ENCODE measurements at regions not wholly inside any gene's neighbourhood (a gene's known extent, or its start where the extent isn't known, plus 50 kb on each side); places are given as distances from the start of the nearest gene placed in this dataset.
A peak's percentile ranks its signal among the peaks of the same experiment; 100 is the strongest.
"Not testable (repeated sequence)": the region's sequence is repeated elsewhere in the genome, so short reads cannot be mapped to it uniquely, and the experiment has no call there.

DNA sequence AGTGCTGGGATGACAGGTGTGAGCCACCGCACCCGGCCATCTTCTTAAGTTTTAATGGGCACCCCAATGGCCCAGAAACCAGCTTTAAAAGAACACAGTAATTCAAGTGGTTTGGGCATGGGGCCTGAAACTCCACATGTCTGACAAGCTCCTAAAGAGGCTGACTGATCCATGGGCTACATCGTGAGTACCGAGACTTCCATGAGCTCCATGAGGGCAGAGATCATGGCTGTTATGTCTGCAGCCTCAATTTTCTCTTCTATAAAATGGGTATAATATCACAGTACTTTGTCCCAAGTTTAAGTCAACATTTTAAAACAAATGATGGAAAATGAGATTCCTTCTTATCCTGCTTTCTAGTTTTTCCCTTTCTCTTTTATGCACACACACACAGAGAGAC, 397.6 kb upstream of the MAF start:
- no peak for DNase-seq

DNA sequence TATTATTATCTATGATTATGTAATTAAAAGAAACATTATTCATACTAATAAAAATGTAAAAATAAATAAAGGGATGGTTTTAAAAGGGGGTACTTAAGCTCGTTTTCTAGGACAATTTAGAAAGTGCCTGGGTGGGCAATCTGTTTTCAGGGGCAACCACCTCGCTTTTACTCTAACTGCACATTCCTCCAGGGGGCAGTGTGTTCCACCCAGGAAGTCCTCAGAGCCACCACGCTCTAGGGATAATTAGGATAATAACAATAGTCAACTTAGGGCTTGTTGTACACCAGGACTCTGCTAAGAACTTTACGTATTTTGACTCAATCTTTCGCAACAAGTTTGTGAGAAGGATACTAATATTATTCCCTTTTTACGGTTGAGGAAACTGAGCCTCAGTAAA, 396.7 kb upstream of the MAF start:
- DNase-seq: no peak

DNA sequence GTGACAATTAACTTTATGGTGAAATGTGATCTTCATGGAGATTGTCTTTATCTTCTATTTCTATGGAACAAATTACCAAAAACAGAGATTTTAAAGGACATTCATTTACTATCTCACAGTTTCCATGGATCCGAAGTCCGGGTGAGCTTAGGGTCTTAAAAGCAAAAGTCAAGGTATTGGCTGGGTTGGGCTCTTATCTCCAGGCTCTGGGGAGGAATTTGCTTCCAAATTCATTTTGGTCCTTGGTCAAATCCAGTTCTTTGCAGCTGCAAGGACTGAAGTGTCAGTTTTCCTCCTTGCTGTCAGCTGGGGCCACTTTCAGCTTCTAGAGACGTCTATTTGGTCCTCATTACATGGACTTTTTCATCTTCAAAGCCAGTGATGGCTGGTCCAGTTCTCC, 395.8 kb upstream of the MAF start:
- DNase-seq: no peak

DNA sequence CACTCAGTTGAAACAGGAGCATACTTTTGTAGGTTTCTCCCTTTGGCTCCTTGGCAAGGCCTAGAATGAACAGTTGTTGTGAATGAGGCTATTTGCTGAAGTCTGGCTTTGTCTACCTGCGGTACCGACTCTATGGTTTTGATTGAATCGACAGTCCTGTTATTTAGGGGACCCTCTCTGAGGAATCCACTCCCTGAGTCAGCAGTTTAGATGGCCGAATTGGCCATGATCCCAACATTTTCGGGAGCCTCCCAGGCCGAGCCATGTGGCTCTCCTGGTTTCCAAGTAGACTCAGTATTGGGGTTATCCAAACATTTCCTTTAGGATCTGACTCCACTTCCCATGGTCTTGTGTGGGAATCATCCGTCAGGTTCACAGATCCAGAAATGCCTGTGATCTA, 394.8 kb upstream of the MAF start:
- DNase-seq: no peak

DNA sequence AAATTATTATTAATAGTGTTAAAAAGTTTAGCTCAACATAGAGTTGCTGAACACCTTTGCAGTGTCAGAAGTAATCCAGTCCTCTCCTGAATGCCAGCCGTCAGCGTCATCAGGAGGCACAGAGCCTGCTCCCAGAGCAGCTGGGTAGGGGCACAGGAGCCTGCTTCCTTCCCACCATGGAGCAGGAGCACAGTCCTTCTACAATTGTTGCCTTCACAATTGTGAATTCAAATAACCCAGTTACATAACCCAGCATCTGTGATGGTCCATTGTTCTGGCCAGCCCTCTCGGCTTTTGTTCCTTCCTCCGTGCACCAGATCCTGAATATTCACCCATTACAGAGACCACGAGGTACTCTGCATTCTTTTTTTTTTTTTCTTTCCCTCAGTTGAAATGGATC, 393.9 kb upstream of the MAF start:
- no peak for DNase-seq

DNA sequence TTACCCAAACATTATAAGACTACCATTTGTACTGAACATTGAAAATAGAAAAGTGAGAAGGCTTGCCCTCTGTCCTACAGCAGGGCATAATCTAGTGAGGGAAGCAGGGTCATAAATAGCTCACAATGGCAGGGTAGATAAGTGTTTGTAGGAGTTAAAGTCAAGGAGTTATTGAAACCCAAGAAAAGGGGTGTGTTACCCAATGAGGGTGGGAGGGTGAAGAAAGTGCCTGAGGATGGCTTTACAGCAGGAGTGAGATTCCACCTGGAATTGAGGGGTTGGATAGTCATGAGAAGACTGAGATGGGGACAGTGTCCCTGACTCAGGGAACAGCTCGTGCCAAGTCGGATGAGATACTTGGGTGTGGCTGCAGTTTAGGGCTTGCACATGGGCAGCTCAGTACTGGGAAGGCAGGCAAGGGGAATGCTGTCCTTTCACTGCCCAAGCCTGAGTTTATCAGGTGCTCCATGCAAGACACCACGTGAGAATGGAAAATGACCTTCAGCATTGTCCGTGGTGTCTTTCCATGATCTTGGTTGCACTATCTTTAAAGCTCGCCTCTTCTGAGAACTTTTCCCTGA, 393.2 kb upstream of the MAF start:
- DNase-seq: no peak

DNA sequence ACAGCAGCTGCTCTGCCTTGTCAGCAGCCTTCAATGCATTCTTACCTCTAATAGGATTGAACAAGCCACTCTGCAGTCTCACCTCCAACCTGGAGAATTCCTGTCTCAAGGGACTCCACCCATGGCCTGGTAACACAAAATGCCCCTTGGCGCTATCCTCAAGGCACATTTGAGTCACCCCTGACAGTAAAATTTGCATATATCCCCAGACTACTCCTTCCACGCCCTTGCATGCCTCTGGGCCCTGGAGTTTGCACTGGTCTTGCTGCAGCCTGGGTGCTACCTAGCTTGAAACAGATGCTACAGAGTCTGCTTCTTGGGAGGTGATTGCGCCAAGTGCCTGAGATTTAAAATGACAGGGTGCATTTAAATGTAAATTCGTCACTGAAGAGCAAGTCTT, 391.4 kb upstream of the MAF start:
- no peak for DNase-seq

DNA sequence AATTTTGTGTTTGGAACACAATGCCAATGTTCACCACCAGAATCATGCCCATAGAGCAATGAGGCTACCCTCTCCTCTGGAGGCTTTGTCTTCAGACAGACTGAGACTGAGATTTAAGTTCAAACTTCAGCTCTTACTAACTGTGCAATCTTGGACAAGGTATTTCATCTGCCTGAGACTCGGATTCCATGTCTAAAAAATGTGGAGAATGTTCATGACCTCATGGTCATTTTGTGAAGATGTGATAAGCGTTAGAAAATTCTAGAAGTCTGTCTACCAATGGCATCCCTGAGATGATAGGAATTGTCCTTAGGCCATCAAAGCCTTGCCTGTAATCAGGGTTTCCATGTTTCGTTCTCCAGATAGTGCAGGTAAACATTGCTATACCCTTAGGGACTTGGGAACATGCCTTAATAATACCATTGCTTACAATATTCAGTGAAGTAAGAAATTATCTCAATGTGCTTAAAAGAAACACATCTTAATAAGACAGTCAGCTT, 388.2 kb upstream of the MAF start:
- no peak for DNase-seq

DNA sequence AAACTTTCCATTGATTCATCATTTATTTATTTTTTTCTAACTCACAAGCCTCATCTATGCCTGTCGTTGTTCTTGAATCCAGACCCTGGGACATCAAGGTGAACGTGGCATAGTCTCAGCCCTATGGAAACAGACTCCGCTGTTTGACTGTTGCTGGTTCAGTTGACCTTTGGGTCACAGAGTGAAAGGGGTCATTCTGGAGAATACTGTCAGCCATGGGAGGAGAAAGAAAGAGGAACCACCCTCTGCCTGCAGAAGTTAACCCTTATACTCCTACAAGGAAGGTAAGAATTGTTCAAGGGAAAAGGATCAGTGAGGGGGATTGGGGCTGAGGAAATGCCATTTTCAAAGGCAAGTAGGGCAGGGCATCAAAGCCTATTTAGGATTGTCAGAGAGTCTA, 387.6 kb upstream of the MAF start:
- DNase-seq: no peak

DNA sequence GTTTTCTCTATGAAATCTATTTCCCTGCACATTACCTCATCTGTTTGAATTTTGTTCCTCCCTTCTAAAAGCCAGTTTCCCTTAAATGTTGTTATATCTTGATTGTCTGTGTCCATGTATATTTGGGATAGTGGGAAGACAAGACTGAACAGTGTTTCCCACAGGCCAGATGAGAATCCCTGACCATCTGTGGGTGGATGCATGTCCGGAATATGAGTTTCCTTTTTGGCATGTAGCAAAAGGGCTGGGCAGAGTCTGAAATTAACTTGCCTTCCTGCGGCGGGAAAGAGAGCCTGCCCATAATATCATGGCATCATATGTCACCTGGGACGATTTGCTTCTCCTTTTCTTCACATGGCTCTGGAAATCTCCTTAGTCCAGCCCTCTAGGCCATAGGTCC, 385.8 kb upstream of the MAF start:
- DNase-seq: no peak

DNA sequence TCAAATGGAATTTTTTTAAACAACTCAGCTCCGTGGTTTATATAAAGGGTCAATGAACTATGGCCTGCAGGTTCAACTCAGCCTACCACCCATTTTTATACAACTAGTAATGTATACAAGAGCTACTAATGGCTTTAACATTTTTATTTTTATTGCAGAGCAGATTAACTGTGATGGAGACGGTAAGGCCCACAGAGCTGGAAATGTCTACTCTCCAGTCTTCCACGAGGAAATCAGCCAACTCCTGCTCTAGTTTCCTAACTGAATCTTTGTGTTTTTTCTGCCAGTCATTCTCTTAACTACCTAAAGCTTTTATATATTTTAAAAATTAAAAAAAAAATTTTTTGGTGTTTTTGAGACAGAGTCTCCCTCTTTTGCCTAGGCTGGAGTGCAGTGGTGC, 385.1 kb upstream of the MAF start:
- DNase-seq: no peak

DNA sequence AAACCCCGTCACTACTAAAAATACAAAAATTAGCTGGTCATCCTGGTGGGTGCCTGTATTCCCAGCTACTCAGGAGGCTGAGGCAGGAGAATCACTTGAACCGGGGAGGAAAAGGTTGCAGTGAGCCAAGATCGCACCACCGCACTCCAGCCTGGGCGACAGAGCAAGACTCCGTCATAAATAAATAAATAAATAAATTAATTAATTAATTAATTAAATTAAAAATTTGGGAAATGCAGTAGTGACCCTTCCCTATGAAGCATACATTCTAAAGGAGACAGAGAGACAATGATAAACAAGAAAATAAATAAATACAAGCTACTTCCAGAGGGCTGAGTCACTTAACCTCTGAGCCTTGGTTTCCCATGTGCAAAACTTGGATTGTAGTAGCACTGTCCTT, 383.6 kb upstream of the MAF start:
- not testable (repeated sequence) for DNase-seq

DNA sequence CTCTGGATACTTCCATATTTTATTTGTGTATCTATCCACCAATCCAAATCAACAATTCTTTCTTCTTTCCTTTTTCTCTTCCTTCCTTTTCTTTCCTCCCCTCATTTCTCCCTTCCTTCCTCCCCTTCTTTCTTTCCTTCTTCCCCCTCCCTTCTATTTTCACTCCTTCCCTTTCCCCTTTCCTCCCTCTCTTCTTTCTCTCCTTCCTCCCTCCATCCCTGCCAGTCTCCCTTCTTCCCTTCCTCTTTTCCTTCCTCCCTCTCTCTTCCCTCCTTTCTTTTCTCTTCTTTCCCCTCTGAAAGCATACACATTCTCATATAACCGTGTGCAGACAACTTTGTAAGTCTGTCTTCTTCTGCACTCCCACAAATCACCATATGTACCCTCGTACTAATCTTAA, 382.3 kb upstream of the MAF start:
- no peak for DNase-seq

DNA sequence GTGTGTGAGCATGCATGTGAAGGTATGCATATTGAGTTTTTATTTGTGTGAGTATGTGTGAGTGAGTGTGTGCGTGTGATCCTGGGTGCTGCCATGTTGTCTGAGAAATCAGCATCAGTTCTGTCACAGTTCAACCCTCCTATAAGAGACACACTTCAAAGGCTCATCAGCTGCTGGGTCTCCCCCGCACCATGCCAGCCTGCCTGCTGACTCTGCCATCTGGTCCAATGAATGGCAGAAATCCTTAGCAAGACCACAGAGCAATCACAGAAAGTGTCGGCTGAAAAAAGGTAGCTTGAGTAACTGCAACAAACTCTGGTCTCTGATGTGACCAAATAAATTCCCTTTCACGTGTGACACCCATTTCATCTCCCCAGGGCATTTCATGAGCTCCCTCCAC, 381.8 kb upstream of the MAF start:
- DNase-seq: peak in 1 of 2 experiments; percentile 64

DNA sequence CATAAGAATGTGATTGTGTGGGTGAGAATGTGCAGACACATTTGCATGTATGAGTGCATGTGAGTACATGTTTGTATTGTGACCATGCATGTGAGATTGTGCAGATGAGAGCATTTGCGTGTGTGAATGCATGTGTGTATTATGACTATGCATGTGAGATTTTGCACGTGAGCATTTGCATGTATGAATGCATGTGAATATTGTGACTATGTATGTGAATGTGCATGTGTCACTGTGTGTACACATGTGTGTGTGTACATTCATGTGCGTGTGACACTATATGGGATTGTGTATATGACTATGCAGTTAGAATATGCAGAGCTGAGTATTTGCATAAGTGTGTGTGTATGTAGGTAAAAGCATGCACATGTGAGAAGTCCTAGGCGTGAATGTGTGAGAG, 381.3 kb upstream of the MAF start:
- no peak for DNase-seq

DNA sequence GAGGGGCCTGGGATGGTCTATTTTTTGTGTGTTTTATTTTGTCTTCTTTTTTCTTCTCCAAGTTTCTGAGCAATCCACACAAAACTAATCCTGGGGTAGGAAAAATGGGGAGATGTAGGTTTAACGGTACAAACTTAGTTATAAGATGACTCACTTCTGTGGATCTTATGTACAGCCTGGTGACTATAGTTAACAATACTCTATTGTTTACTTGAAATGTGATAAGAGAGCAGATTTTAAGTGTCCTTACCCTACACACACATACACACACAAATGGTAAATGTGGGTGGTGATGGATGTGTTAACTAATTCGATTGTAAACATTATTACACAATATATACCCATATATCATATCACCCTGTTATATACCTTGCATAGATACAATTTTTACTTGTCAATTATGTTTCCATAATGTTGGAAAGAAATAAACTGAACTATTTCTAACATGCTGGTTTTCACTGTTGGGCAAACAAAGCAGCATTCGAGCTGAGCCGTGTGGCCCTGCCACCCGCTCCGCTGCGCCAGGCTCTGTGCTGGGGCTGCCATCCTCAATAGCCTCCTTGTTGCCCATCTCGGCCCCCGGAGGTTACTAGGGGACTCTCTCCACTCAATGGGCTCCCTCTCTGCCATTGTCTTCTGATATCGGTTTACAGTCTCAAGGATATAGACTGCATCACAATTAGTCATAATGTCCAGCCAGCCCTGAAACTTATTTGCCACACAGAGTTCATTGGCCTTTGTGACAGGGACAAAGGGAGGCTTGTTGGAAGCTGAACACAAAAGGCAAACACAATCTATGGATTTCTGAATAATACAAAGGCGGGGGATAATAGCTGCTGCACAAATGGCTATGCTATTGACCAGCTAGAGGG, 380.3 kb upstream of the MAF start:
- no peak for DNase-seq

DNA sequence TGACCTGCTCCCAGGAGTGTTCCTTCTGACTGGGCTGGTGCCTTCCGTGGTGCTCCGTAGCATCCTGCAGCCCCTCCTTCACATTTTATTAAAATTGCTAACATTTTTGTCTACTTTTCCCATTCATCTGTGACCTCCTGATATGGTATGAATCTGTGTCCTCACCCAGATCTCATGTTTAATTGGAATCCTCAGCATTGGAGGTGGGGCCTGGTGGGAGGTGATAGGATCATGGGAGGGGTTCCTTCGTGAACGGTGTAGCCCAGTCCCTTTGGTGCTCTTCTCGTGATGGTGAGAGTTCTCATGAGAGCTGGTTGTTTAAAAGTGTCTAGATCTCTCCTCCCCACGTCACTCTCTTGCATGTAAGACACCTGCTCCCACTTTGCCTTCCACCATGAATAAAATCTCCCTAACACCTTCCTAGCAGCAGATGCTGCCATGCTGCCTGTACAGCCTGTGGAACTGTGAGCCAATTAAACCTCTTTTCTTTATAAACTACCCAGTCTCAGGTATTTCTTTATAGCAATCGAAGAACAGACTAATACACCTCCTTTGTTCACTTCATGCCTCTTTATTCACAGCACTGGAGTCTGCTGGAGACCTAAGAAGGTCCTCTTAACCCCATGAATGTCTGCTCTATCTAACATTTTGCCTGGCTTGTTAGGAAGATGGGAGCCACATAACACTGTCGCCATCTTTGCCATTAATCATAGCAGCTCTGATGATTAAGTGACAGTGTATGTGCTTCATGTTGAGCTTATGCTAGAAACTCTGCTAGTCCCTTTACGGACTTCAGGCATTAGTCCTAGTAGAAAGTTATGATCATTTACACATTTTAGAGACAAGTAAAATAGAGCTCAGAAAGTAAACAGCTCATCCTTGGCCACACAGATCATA, 377.7 kb upstream of the MAF start:
- DNase-seq: no peak

DNA sequence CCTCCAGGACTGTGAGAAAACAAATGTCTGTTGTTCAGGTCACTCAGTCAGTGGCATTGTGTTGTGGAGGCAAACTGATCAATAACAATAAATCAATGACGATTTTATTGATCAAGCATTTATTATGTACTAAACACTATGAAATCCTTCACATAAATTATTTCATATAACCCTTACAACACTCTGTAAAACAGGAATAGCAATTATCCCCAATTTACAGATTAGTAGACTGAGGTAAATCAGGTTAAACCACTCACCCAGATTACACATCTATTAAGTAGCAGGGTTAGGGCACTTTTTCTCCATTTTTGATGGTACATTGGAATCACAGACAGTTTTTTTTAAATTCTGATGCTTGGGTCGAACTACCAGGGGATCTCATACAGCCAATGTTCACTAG, 372.8 kb upstream of the MAF start:
- DNase-seq: no peak

DNA sequence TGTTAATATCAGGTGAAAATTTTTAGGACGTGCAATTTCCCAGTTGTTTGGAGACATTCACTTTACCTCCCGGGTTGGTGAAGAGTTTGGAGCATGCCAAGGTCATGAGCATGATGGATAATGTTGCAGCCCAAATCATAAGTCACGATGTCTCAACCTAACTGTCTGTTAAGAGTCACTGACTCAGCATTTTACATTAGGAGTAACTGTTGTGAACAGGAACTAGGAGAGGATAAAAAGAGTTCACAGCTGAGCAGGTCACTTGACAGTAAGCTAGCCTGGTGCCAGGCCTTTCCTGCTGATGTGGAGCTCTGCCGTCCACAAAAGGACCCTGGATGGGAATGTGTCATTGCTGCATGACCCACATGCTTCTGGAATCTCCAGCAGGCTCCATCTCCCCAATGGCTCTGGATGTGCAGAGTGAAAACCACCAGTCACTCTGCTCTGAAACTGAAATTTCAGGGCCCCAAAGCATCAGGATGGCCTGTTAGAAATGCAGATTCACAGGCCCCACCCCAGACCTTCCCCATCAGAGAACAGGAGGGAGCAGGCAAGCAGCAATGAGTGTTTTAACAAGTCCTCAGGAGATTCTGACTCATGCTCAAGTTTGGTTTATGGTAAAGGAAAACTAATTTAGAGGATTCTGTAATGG, 371.6 kb upstream of the MAF start:
- DNase-seq: no peak

DNA sequence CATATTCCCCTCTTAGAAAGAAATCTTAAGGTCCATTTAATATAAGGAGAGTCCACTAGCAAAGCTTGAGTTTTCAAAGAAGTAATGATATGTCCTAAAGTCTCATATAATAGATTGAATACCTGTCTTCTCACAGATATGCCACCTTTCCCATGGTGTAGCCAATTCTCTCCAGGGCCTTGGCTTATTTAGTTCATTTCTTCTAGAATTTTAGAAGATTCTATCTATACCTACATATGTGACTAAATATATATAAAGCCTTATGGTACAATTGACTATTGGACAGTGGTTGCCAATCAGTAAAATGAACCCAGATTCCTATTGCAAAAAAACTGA, 370.7 kb upstream of the MAF start:
- no peak for DNase-seq

DNA sequence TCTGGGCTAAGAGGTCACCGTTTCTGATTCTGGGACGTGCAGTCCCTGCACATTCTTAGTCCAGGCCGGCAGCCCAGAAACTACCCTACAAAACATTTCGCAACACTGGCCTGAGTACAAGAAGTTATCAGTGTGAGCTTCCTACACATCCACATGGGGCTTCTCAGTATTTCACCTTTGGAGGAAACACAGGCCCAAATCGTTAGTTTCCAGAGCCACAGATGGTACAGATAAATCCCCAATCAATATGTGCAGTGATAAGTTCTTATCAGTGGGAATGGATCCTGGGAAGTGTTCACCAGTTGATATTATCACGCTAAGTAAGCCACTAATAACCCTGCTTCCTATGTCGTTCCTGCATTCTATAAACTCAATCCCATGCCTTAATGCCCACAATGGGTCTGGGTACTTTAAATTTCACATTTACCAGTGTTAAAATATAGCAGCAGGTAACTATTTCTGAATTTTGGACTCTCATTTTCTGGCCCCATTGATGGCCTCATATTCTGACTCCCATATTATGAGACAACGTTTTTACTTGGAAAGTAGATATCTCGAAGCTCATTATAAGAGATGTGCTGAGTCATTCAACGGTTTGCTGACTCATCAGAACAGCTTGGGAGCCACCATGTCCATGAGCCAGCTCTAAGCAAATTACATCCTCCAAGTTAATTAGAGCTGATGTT, 370.2 kb upstream of the MAF start:
- DNase-seq: no peak

DNA sequence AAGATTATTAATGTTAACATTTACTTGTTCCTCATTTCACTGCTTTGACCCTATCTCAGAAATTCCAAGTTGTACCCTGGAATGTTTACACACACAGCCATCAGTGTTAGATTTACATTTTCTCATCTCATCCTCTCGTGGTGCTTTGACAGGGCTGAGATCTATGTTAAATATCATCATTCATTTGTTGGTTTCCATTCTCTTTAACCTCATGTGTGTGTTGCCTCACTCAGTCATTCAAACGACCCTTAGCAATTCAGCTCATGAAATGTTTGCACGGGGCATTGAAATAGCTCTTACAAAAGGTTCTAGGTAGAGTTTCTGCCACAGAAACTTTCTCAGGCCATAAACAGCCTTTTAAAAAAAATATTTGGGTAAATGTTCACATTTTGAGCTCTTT, 369.6 kb upstream of the MAF start:
- no peak for DNase-seq

DNA sequence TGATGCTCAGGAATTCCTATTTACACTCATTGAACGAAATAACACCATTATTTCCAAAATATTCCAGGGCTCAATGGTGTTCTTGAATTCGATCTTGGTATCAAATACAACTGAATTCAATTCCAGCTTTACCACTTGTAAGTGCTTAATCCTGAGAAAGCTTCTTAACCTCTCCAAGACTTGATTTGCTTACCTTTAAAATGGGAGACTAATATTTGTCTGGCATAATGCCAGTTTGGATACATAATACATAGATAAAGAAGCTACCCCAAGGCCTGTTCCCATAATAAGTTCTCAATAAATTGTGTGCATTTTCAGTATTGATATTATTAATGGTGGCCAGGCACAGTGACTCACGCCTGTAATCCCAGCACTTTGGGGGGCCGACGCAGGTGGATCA, 368.9 kb upstream of the MAF start:
- no peak for DNase-seq

Measured in cerebellar nuclear complex (tissue), 1 donor.